ENCODE measurements at regions not wholly inside any gene's neighbourhood (a gene's known extent, or its start where the extent isn't known, plus 50 kb on each side); places are given as distances from the start of the nearest gene placed in this dataset.
"Not testable (repeated sequence)": the region's sequence is repeated elsewhere in the genome, so short reads cannot be mapped to it uniquely, and the experiment has no call there.

DNA sequence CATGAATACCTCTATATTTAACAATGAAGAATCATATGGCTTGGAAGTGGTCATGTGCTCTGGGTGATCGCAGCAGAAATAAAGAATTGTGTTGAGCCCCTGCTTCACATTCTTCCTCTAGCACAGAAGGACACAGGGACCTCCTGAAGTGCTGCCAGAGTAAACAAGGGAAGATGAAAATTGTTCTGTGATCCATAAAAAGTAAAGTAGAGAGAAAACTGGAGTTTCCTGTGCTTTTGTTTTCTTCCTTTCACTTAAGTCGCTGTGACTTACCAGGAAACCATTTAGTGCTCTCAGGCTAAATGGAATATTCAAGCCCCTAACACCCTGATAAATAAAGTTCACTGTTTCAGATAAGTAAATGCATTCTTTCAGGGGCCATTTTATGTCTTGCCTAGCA is 1173.6 kb upstream of the CHAC2 start:
- no peak for DNase-seq (ENCODE audit: low read depth in 4 of 4, low spot score in 1 of 4)

DNA sequence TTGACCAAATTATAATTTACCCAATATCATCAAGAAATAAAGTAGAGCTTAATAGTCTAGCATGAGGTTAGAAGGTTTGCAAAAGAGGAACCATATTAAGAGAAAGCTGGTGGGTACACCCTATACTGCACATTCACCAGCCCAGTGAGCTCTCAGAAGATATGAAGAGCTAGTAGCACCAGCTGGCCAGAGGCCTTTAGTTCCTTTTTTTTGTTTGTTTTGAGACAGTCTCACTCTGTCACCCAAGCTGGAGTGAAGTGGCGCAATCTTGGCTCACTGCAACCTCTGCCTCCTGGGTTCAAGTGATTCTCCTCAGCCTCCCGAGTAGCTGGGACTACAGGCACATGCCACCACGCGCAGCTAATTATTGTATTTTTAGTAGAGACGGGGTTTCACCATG is 1183.5 kb upstream of the CHAC2 start:
- DNase-seq (ENCODE audit: low read depth in 4 of 4, low spot score in 1 of 4): not testable (repeated sequence)

DNA sequence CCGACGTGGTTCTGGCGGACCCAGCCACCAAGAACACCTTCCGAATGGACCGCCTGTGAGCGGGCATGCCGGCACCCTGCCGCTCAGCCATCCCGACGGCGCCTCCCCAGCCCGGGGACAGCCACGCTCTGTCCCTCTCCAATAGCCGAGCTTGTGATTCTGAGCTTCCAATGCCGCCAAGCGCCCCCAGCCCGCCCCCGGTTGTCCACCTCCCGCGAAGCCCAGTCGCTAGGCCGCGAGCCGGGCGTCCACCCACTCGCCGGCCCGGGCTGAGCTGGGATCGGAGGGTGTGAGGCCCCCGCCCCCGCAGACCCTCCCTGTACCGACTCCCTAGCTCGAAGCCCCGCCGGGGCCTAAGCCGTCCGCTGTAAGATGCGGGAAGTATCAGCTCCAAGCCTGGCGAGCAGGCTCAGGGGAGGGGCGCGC is 1195.1 kb upstream of the CHAC2 start:
- DNase-seq (ENCODE audit: low read depth in 4 of 4, low spot score in 1 of 4): no peak

DNA sequence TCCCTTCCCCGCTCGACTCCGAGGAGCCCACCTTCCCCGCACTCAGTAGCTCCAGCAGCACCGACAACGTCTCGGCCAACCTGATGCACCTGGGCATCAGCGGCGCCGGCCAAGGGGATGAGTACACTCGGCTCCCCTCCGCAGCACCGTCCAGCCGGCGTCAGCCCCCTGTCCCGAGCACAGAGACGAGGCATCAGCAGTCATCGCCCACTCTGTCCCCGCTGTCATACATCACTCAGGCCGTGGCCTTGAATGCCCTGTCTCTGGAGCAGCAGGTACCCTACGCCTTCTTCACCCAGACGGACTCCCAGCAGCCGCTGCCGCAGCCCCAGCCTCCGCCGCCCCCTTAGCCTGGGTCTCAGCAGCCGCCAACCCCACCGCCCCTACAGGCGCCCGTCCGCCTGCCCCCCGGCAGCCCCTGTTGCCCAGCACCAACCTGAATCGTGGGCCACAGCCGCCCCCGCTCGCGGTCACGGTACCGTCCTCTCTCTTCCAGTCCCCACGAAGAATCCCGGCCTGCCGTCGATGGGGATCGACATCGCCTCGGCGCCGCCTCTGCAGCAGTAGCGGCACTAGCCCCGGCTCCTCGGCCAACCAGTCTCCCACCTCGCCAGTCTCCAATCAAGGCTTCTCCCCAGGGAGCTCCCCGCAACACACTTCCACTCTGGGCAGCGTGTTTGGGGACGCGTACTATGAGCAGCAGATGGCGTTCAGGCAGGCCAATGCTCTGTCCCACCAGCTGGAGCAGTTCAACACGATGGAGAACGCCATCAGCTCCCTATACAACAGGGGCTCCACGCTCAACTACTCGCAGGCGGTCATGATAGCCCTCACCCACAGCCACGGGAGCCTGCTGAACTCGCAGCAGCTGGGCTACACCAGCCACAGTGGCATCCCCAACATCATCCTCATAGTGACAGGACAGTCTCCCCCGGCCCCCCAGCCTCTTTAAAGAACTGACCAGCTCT is 1195.9 kb upstream of the CHAC2 start:
- DNase-seq (ENCODE audit: low read depth in 4 of 4, low spot score in 1 of 4): no peak

DNA sequence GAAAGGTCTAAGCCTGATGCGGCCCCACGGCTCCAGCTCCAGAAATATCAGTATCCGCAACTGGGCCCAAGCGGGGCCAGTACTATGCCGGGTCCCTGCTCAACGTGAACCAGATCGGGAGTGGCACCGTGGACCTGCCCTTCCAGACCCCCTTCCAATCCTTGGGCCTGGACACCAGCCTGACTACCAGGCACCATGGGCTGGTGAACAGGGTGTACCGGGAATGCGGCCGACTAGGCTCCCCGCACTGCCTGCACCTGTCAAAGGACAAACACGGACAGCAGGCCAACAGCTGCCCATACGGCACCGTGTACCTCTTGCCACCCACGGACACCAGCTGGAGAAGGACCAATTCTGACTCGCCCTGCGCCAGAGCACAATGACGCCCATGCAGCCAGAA is 1196.9 kb upstream of the CHAC2 start:
- no peak for DNase-seq (ENCODE audit: low read depth in 4 of 4, low spot score in 1 of 4)

DNA sequence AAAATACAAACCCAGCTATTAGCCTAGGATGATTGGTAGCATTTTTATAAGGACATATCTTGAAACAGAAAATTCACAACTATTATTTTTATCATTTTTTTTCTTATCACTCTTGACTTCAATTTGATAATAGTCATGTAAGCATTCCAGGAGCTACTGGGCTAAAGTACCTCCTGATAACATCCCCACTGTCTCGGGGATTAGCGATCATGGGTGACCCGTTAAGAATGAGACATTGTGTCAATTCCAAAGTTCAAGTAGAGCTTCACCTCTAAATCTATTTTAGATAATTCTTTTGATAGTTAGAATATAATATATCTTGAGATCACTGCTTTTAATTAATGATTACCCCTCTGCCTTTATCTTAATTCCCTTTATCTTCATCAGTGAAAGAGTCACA is 1204.5 kb upstream of the CHAC2 start:
- no peak for DNase-seq (ENCODE audit: low read depth in 4 of 4, low spot score in 1 of 4)

DNA sequence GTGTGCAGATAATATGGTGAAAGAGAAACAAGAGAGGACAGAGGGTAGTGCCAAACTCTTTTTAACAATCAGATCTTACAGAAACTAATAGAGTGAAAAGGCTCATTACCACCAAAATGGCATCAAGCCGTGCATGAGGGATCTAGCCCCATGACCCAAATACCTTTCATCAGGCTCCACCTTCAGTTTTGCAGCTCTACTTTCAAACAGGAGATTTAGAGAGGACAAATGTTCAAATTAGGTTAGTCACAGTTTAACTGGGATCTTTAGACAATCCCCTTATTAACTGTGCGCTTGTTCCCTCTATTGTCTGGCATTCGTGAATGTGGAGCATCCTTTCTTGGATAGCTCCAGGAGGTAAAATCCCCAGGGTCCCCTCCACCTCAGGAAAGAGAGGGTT is 1209.3 kb upstream of the CHAC2 start:
- no peak for DNase-seq (ENCODE audit: low read depth in 4 of 4, low spot score in 1 of 4)

DNA sequence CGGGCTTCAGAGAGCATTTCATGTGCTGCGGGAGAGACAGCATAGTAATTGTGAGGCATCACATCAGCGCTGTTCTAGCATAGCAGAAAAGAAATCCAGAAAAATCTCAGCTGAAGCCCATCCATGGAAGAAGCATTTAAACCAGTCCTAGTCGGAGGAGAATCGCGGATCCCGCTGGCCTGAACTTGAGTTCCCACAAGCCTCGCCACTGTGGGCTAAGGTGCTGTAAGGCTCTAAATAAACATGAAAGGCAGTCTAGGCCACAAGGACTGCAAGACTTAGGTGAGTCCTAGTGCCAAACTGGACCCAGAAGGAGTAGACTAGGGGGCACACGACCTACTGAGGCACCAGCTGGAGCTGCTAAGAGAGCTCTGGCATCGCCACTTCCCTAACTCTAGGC is 1225.3 kb upstream of the CHAC2 start:
- no peak for DNase-seq (ENCODE audit: low read depth in 4 of 4, low spot score in 1 of 4)

DNA sequence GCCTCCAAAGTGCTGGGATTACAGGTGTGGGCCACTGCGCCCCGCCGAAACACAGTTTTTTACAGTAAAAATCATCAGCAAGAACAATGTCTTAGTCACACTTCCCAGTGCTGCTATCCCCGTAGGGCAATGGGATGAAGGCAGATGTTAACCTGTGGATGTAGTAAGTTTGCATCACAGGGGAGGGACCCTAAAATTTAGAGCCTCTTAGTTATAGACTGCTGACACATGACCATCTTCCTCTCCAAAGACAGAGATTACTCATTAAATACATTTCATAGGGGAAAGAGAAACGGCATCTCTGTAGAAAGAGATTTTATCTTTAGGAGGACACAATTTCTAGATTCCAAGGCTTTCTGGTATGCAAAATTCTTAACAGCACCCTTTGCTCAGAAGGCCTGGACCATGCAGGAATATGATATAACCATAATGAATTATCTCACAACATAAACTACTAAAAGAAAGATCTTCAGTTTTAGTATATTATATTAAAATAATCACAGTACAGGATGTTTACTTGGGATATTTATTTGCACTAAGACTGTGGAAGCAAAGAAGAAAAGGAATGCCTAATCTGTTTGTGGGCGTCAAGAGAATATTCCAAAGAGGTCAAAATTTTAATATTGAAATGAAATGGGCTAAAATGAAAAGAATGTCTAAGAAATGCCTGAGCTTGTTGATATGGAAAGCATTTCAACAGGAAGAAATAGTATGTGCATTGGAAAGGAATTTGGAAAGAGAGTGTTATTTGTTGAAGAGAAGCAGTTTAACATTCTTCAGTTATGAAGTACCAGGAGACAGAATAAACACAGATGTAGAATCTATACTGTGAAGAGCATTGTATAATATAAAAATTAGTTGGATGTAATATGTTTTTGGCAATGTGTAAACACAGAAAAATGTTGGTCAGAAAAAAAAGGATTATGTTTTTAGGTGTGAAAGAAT is 1228.3 kb upstream of the CHAC2 start:
- no peak for DNase-seq (ENCODE audit: low read depth in 4 of 4, low spot score in 1 of 4)

DNA sequence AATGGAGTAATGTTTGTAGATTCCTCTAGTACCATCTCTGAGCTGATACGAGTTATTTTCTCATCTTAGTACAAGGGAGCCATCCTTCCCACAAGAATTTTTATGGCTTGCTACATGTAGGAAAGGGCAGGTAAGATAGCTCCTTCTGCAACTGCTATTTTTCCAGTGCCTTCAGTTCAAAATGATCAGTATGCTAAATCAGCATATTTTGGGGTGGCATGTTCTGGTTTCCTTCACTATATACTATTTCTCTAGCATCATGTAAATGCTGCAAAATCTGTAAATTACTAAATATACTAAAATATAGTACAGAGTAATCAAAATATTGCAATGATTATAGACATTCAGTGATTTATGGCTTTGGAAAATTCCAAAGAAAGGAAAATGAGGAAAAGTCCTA is 1230.0 kb upstream of the CHAC2 start:
- DNase-seq (ENCODE audit: low read depth in 4 of 4, low spot score in 1 of 4): no peak

DNA sequence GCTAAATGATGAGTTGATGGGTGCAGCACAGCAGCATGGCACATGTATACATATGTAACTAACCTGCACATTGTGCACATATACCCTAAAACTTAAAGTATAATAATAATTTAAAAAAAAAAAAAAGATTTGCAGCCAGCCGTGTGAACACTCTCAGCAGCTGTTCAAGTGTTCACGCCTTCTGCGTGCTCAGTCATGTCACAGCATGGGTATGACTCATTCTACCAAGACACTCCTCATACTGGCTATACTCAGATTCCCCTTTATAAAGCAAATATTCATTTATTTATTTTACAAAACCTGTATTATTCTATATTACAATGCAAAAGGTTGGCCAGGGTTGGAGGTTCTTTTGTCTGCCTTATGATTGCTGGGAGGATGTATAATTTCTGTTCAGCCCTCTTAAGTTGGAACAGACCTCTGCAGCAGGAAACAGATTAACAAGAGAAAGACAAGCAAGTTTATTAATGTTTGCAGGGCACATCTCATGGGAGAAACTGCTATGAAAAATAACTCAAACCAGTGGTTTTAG is 1230.6 kb upstream of the CHAC2 start:
- no peak for DNase-seq (ENCODE audit: low read depth in 4 of 4, low spot score in 1 of 4)

DNA sequence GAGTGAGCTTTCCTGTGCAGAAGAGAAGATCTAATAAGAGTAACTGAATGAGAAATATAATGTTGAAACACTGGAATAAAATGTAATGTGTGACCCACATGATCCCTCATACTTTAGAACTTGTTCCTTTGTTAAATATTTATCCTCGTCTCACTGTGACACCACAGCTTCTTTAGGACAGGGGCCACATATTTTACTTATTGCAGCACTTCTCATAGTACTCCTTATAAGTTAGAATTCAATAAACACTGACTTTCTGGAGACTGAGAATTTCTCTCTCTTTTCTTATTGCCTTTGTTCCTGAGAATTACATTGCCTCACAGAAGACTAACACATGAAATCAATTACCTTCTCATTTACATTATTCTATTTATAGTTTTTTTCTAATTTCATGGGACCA is 1234.6 kb upstream of the CHAC2 start:
- DNase-seq (ENCODE audit: low read depth in 4 of 4, low spot score in 1 of 4): no peak

DNA sequence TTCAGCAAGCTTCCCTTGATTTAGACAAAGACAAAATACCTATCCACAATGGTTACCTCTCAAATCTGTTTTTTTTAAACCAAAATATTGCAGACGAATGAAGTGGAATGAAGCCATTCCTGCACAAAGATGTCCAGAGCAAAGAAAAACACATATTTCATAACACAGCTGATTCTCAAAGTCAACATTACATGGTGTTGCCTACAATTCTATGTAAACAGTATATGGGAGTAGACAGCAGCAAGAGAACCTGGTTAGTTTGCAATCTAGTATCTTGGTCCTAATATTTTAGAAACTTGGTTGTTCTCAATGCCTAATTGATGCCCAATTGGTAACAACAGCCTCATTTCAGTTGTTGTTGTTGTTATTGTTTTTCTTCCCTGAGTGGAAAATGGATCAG is 1240.9 kb upstream of the CHAC2 start:
- no peak for DNase-seq (ENCODE audit: low read depth in 4 of 4, low spot score in 1 of 4)

DNA sequence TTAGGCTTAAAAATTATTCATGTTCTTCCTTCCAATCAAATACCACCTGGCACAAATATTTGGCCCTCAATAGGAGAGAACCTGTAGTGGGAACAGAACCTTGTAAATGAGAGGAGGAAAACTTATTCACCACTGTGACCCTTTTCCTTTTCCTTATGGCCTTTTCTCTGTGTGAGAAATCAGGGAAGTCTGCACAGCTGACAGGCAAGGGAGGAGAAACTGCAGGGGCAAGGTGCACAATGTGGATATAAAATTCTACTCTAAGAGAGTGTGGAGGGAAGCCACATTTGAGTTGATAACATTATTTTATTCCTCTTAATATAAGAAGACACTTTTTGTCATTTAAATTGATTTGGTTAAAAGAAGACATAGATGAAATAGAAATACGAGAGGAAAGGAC is 1247.0 kb upstream of the CHAC2 start:
- no peak for DNase-seq (ENCODE audit: low read depth in 4 of 4, low spot score in 1 of 4)

DNA sequence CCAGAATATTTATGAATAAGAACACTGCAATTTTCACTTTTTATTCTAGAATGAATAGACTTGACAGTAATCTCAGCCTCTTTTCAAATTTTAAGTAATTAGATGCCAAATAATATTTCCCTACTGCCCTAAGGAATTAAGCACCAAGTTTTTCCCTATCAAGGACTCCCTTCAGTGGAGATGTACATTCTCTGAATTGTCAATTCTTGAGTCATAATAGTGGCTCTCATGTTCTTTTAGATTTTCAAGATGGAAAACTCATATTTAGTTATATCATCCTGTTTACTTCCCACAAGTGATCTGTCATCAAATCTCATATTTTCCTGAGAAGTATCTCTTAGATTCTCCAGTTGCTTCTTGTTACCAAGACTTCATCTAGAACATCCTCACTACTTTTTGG is 1248.9 kb upstream of the CHAC2 start:
- no peak for DNase-seq (ENCODE audit: low read depth in 4 of 4, low spot score in 1 of 4)

DNA sequence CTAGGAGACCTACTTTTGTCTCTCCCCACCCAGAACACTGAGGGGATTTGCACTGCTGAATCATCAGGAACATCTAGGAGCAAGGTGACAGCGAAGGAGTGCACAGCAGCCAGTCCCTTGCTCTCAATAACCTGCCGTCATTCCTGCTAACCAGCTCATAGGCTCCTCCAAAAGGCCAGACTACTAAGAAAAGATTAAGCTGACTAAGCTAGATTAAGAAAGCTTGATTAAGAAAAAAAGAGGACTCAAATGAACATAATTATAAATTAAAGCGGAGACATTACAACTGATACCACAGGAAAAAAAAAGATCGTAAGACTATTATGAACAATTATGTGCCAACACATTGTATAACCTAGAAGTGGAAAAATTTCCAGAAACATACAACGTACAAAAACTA is 1254.8 kb upstream of the CHAC2 start:
- no peak for DNase-seq (ENCODE audit: low read depth in 4 of 4, low spot score in 1 of 4)

DNA sequence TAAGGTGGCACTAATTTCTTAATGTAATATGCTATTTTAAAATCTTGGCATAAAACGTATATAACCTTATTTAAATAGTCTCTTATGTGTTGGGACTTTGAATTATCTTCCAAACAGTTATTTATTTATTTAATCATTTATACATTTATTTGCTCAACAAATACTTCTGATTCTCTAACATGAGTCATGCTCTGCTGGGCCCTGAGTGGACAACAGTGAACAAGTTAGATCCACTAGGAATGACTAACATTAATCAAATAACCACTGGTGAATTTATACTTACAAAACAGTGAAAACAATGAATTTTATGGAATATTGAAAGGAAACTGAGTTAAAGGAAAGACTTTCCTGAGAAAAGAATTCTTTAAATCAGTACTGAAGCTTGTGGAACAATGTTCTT is 1257.2 kb upstream of the CHAC2 start:
- DNase-seq (ENCODE audit: low read depth in 4 of 4, low spot score in 1 of 4): no peak

DNA sequence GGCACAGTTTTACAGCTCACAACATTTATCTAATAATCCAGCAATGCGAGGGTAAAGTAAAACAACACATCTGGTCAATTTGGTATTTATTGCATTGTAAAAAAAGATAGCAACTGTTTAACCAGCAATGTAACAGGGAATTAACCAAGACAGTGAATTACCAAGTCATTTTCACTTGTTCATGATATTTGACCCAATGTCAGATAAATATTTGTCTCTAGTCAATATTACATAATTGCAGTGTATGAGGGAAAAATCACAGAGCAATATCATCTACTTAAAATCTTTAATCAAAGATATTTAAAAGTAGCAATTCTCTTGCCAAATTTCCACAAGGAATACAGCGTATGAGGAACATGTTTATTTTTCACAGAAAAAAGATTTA is 1265.1 kb upstream of the CHAC2 start:
- DNase-seq (ENCODE audit: low read depth in 4 of 4, low spot score in 1 of 4): no peak

DNA sequence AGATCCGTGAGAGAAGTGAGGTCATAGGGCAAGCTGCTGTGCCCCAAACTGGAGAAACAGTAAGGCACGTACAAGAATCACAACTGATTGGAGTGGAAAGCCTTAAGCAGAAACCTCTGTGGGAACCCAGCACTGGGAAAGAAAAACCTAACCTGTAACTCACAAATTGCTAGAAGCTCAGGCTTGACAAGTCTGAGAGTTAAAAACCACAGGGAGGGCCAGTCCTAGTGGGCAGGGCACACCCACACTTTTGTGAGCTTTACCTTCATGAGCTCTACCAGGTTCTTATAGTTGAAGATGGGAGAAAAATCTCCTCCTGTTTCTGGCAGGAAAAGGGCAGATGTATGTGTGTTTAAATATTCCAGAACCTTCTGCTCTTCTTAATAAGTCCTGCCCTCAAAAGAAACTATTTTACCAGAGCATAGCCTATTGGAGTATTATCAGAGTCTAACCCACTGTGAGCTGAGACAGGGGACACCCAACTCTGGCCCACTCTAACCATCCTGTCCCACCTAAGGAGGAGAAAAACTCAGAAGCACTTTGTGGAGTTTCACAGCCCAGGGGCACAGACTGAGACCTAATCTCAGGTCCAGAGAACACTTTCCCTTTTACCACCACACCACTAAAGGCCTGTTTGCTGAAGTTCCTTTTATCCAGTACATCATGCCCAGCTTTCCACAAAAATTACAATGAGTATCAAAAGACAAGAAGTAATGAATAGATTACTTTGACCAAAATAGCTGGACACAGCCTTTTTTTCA is 1265.7 kb upstream of the CHAC2 start:
- DNase-seq (ENCODE audit: low read depth in 4 of 4, low spot score in 1 of 4): no peak

DNA sequence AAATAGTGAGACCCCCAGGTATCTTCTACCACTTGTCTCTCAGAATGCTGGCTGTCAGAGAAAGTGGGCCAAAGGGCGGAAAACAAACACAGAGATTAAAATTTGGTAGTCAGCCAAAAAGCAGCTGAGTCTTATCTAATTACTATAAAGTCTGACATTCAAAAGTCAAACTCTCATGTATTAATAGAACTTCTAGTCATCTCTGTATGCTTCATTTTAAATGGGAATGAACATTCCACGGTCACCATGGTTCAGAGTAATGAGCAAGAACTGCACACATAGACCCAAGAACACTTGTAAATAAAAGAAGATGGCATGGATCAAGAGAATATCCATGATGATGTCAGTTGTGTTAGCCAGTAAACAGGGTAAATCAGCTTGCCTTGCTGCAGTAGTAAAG is 1267.0 kb upstream of the CHAC2 start:
- DNase-seq (ENCODE audit: low read depth in 4 of 4, low spot score in 1 of 4): no peak

All from stimulated activated CD4-positive, alpha-beta T cell treated with anti-CD3 and anti-CD28 coated beads, Interleukin-1b, Interleukin-23, amount 100 ng/mL, for 24 hours (primary cell).